Adrenal gland (tissue), 9 donors: ENCODE measurements at regions not wholly inside any gene's neighbourhood (a gene's known extent, or its start where the extent isn't known, plus 50 kb on each side); places are given as distances from the start of the nearest gene placed in this dataset.

Experiments used
- DNase-seq, 7 donors: peaks; one replicate each; pipeline ENCODE4 v3.0.0-alpha.2; 2019 to 2020
- H3K27ac ChIP-seq, 5 donors: fragments of 200-600 bp; sonication (generic) in 4 of 5; 1 replicate in 3 of 5; 2 replicates in 2 of 5; pipeline versions ENCODE4 v1.5.1 to v1.8.0; 2016 to 2020; ENCODE audit warnings: mild to moderate bottlenecking in 1 of 5
- H3K27me3 ChIP-seq: fragments of 200-600 bp; 2 replicates; pipeline ENCODE4 v1.8.0; 2021
- H3K36me3 ChIP-seq, 2 donors: fragments of 200-600 bp; replicated peaks in 1 of 2; 1 replicate in 1 of 2; 2 replicates in 1 of 2; pipeline versions ENCODE4 v1.5.1 to v1.8.0; 2018 to 2022
- H3K4me1 ChIP-seq, 2 donors: fragments of 200-600 bp; replicated peaks in 1 of 2; 1 replicate in 1 of 2; 2 replicates in 1 of 2; pipeline versions ENCODE4 v1.5.1 to v1.8.0; 2018 to 2021
- H3K4me3 ChIP-seq, 4 donors: fragments of 200-600 bp; sonication (generic) in 3 of 4; one replicate each; pipeline ENCODE4 v1.5.1; 2016 to 2018
- H3K9me3 ChIP-seq, 3 donors: fragments of 200-600 bp; sonication (generic) in 1 of 3; replicated peaks in 1 of 3; 1 replicate in 2 of 3; 2 replicates in 1 of 3; pipeline versions ENCODE4 v1.5.1 to v1.8.0; 2016 to 2021
- CTCF ChIP-seq, 6 experiments: fragments of 450-650 bp in 4 of 6; fragments of 200-600 bp in 2 of 6; sonication (generic) in 1 of 6; IDR thresholded peaks; 1 replicate in 5 of 6; 2 replicates in 1 of 6; pipeline versions ENCODE4 v1.5.1 to v1.8.0; 2016 to 2021; ENCODE audit warnings: antibody characterized with exemption in 6 of 6, mild to moderate bottlenecking in 2 of 6, moderate library complexity in 1 of 6
- POLR2A ChIP-seq, 2 donors: fragments of 450-650 bp; IDR thresholded peaks; one replicate each; pipeline ENCODE4 v1.6.1; 2017; ENCODE audit warnings: antibody characterized with exemption in 2 of 2, mild to moderate bottlenecking in 2 of 2, moderate library complexity in 1 of 2
- WGBS, 4 donors: extraction: QIAGEN DNeasy Blood & Tissue Kit in 2 of 4; methylation state at CpG; one replicate each; pipeline versions ENCODE4 v1.1.5 to v1.1.7; 2013 to 2017; 5-methylcytosine and 5-hydroxymethylcytosine counted together
- intact Hi-C, 2 donors: fragments of 100-400 bp; cut with DNase I; formaldehyde crosslinking; loops; one replicate each; pipeline versions ENCODE4 v1.14.1 to v1.15.0; 2022 to 2023
- donor health status: healthy with polysubstance abuse.
- donor health status: Bipolar disorder and iron deficiency.
- donor health status: DM: yes; HTN: yes; CAD: no.
- donor health status: DM: no; HTN: no; CAD: no.
- donor health status: DM: no; HTN: no; CAD: no.

DNA sequence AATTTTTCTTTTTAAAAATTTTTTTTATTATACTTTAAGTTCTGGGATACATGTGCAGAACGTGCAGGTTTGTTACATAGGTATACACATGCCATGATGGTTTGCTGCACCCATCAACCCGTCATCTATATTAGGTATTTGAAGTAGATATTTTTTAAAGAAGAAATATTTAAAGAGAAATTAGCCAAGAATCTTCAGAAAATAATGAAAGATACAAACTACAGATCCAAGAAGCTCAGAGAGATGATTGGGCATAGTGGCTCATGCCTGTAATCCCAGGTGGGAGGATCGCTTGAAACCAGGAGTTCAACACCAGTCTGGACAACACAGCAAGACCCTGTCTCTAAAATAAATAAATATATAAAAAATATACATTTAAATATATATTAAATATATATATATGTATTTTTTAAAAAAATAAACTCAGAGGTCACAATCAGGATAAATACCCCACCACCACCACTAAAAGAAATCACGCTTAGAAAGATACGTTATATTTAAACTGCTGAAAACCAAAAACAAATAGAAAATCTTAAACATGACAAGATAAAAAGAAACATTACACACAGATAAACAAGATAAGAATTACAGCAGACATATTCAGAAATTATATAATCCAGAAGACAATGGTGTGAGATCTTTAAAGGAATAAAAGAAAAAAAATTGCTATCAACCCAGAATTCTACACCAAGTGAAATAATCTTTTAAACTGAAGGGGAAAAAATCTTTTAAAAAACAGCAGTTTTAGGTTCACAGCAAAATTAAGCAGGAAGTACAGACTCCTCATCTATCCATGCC lies 57.5 kb downstream of the CSF2 start:
- no peak for DNase-seq
- Histone ChIP-seq H3K9me3 (no peaks in the 10 kb centered on the region), H3K27me3 (no peaks in the 10 kb centered on the region), H3K27ac (no peak overlapping the region), H3K4me1 (no peaks in the 10 kb centered on the region), H3K4me3 (no peak overlapping the region), H3K36me3 (no peaks in the 10 kb centered on the region)
- intact Hi-C loops, result loop anchor here in 1 of 2 donors (5.0 kb wide), 1 partner anchor 64 kb away; no protein-coding TSS in a partner anchor
- TF ChIP-seq POLR2A (IDR thresholded peaks at IDR 0.05) (no peak), CTCF (IDR thresholded peaks at IDR 0.05) (no peak)
- WGBS, 4 donors, result 81 to 92% (median 91%) methylated on average over 5 of the region's 5 CpGs

GRCh38 chr5:132132138-132132537 lies 58.5 kb downstream of the CSF2 start:
- DNase-seq, result no peak
- Histone ChIP-seq H3K4me3 (no peak overlapping the region), H3K27ac (no peak overlapping the region), H3K9me3 (no peaks in the 10 kb centered on the region), H3K4me1 (no peaks in the 10 kb centered on the region), H3K27me3 (no peaks in the 10 kb centered on the region), H3K36me3 (no peaks in the 10 kb centered on the region)
- WGBS, 4 donors, result 91 to 100% (median 95%) methylated on average over 1 of the region's 1 CpG
- TF ChIP-seq POLR2A (IDR thresholded peaks at IDR 0.05), result no peak
- no peak for TF ChIP-seq CTCF (IDR thresholded peaks at IDR 0.05)
- intact Hi-C loops, result loop anchor here in 1 of 2 donors (5.0 kb wide), 1 partner anchor 65 kb away; no protein-coding TSS in a partner anchor

DNA sequence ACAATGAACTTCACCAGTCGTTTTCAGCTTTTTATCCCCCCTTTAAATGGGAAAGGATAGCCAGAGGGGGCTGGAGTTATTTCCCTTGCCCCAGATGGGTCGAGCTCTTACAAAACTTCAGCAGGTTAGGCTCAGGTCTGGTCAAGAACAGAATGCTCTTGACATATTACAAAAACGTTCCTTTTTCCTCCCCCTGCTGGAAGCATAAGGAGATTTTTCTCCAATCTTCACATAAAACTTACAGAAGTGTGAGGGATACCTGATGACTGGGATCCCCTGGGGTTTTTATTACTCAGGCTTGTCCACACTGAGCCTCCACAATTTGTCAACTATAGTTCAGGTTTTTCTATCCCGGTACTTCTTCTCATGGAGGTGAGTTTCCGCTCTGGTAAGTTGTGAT lies 60.8 kb downstream of the CSF2 start:
- intact Hi-C loops, result loop anchor here in 1 of 2 donors (5.0 kb wide), 1 partner anchor 67 kb away; no protein-coding TSS in a partner anchor
- 45 to 53% (median 50%) methylated on average over 5 of the region's 5 CpGs for WGBS, 4 donors
- peak in 3 of 6 experiments; percentile 21 to 31 (median 23) for TF ChIP-seq CTCF (IDR thresholded peaks at IDR 0.05)
- TF ChIP-seq POLR2A (IDR thresholded peaks at IDR 0.05), result no peak

GRCh38 chr5:132136906-132137305 lies 63.3 kb downstream of the CSF2 start:
- no peak overlapping the region for H3K27ac ChIP-seq
- intact Hi-C loops, result no loop called here
- 69 to 79% (median 74%) methylated on average over 2 of the region's 2 CpGs for WGBS, 4 donors
- no peaks in the 10 kb centered on the region for H3K27me3 ChIP-seq
- H3K4me1 ChIP-seq, result no peaks in the 10 kb centered on the region
- H3K4me3 ChIP-seq, result no peak overlapping the region
- no peaks in the 10 kb centered on the region for H3K36me3 ChIP-seq
- no peak for DNase-seq
- no peak for TF ChIP-seq CTCF (IDR thresholded peaks at IDR 0.05)
- no peak for TF ChIP-seq POLR2A (IDR thresholded peaks at IDR 0.05)
- no peaks in the 10 kb centered on the region for H3K9me3 ChIP-seq

More for the DNA sequence above, 60.8 kb downstream of the CSF2 start:
- no peaks in the 10 kb centered on the region for H3K9me3 ChIP-seq
- H3K27me3 ChIP-seq, result no peaks in the 10 kb centered on the region
- H3K4me3 ChIP-seq, result no peak overlapping the region
- DNase-seq, result no peak
- no peak overlapping the region for H3K27ac ChIP-seq
- no peaks in the 10 kb centered on the region for H3K4me1 ChIP-seq
- H3K36me3 ChIP-seq, result no peaks in the 10 kb centered on the region
